IMR-90 (cell line): ENCODE measurements at regions not wholly inside any gene's neighbourhood (a gene's known extent, or its start where the extent isn't known, plus 50 kb on each side); places are given as distances from the start of the nearest gene placed in this dataset.

Source experiments
- ATAC-seq: fragments of 200-7000 bp; cut with Tn5 transposase; 2 replicates; pipeline ENCODE4 v1.9.1; 2020; ENCODE audit warnings: low read depth, mild to moderate bottlenecking, moderate library complexity
- BruUV-seq: library from RNA; stranded (reverse); fragments of 400-500 nt; replicated peaks from 2 replicates; lab custom pipeline; 2021; lab: Mats Ljungman, UMichigan
- CTCF ChIA-PET: fragments of 300-600 bp; formaldehyde crosslinking; extraction: SDS; loops from one replicate; lab custom pipeline; 2021; ENCODE audit warnings: antibody characterized with exemption; lab: Yijun Ruan, JAX
- POLR2A ChIA-PET: fragments of 300-600 bp; sonication (Branson Sonifier 250); formaldehyde crosslinking; loops from one replicate; lab custom pipeline; 2022; ENCODE audit warnings: antibody characterized with exemption; ENCODE audit not compliant: unreplicated experiment; lab: Charles Lee
- DNase-seq: peaks from one replicate; pipeline ENCODE4 v3.0.0; 2013
- H2AFZ ChIP-seq: replicated peaks from 2 replicates; pipeline ENCODE3; 2013; ENCODE audit warnings: low read length, mild to moderate bottlenecking; ENCODE audit not compliant: poor library complexity
- H2AK5ac ChIP-seq: 2 replicates; pipeline ENCODE4 v1.6.1; 2013; ENCODE audit warnings: low read depth, low read length, inconsistent platforms
- H2AK9ac ChIP-seq: replicated peaks from 2 replicates; pipeline ENCODE3; 2013; ENCODE audit warnings: mild to moderate bottlenecking, low read depth, low read length, moderate library complexity; ENCODE audit not compliant: poor library complexity
- H2BK120ac ChIP-seq: 2 replicates; pipeline ENCODE4 v1.6.1; 2013; ENCODE audit warnings: low read depth, low read length, inconsistent platforms
- H2BK15ac ChIP-seq: 3 replicates; pipeline ENCODE4 v1.6.1; 2013; ENCODE audit warnings: low read depth, low read length, inconsistent platforms
- H2BK20ac ChIP-seq: 2 replicates; pipeline ENCODE4 v1.6.1; 2013; ENCODE audit warnings: low read depth, mild to moderate bottlenecking, inconsistent platforms, low read length, moderate library complexity
- H2BK5ac ChIP-seq: 2 replicates; pipeline ENCODE4 v1.6.1; 2013; ENCODE audit warnings: mild to moderate bottlenecking, low read depth, low read length, inconsistent platforms; ENCODE audit not compliant: poor library complexity, severe bottlenecking
- H3K14ac ChIP-seq: replicated peaks from 2 replicates; pipeline ENCODE4 v1.6.1; 2013; ENCODE audit warnings: low read depth, low read length, inconsistent platforms
- H3K18ac ChIP-seq: 2 replicates; pipeline ENCODE4 v1.6.1; 2013; ENCODE audit warnings: low read depth, low read length, control low read depth
- H3K23ac ChIP-seq: 2 replicates; pipeline ENCODE4 v1.6.1; 2013; ENCODE audit warnings: low read depth, low read length, inconsistent platforms
- H3K27ac ChIP-seq: 2 replicates; pipeline ENCODE4 v1.5.1; 2013; ENCODE audit warnings: mild to moderate bottlenecking, control low read depth, low read length; ENCODE audit not compliant: insufficient read depth
- H3K27me3 ChIP-seq: 2 replicates; pipeline ENCODE4 v1.6.1; 2013; ENCODE audit warnings: low read length; ENCODE audit not compliant: control insufficient read depth, insufficient read depth
- H3K36me3 ChIP-seq: 2 replicates; pipeline ENCODE4 v1.6.1; 2013; ENCODE audit warnings: low read length, mixed read lengths; ENCODE audit not compliant: control insufficient read depth, insufficient read depth
- H3K4ac ChIP-seq: 2 replicates; pipeline ENCODE4 v1.6.1; 2013; ENCODE audit warnings: low read depth, low read length, inconsistent platforms
- H3K4me1 ChIP-seq: 2 replicates; pipeline ENCODE4 v1.6.1; 2013; ENCODE audit warnings: low read length, mixed read lengths; ENCODE audit not compliant: control insufficient read depth, insufficient read depth
- H3K4me2 ChIP-seq: 2 replicates; pipeline ENCODE4 v1.6.1; 2013; ENCODE audit warnings: low read depth, mild to moderate bottlenecking, control low read depth, low read length, moderate library complexity
- H3K4me3 ChIP-seq: 2 replicates; pipeline ENCODE4 v1.5.1; 2013; ENCODE audit warnings: low read depth, mild to moderate bottlenecking, control low read depth, low read length, moderate library complexity; ENCODE audit not compliant: insufficient read depth
- H3K56ac ChIP-seq: 2 replicates; pipeline ENCODE4 v1.6.1; 2013; ENCODE audit warnings: low read length, inconsistent platforms; ENCODE audit not compliant: insufficient read depth; ENCODE audit errors: extremely low read depth
- H3K79me1 ChIP-seq, 2 experiments: 2 replicates each; pipeline ENCODE4 v1.6.1; 2013; ENCODE audit warnings: low read length in 2 of 2, inconsistent platforms in 1 of 2, low read depth in 1 of 2
- H3K9ac ChIP-seq: 2 replicates; pipeline ENCODE4 v1.6.1; 2013; ENCODE audit warnings: low read depth, low read length, control low read depth
- H3K9me1 ChIP-seq: 2 replicates; pipeline ENCODE4 v1.6.1; 2013; ENCODE audit warnings: low read length, inconsistent platforms; ENCODE audit not compliant: insufficient read depth
- H3K9me3 ChIP-seq: 2 replicates; pipeline ENCODE4 v1.6.1; 2013; ENCODE audit warnings: low read length; ENCODE audit not compliant: control insufficient read depth, insufficient read depth
- H4K20me1 ChIP-seq: 2 replicates; pipeline ENCODE4 v1.6.1; 2013; ENCODE audit warnings: low read length, inconsistent platforms; ENCODE audit not compliant: insufficient read depth
- H4K5ac ChIP-seq: 2 replicates; pipeline ENCODE4 v1.6.1; 2013; ENCODE audit warnings: mild to moderate bottlenecking, low read depth, low read length, control low read depth
- H4K8ac ChIP-seq, 2 experiments: 2 replicates each; pipeline ENCODE4 v1.6.1; 2013; ENCODE audit warnings: low read depth in 2 of 2, low read length in 2 of 2, control low read depth in 1 of 2, inconsistent platforms in 1 of 2
- H4K91ac ChIP-seq: 2 replicates; pipeline ENCODE4 v1.6.1; 2013; ENCODE audit warnings: low read depth, low read length, inconsistent platforms; ENCODE audit not compliant: insufficient read depth
- CEBPB ChIP-seq: IDR thresholded peaks from 2 replicates; pipeline ENCODE4 v1.6.1; 2012; ENCODE audit warnings: low read depth, low read length, improper control_type of control experiment
- CHD1 ChIP-seq: IDR thresholded peaks from 2 replicates; pipeline ENCODE4 v1.6.1; 2012; ENCODE audit warnings: low read depth, low read length, improper control_type of control experiment
- CTCF ChIP-seq: conservative IDR thresholded peaks from 2 replicates; pipeline ENCODE4 v1.5.1; 2012; ENCODE audit warnings: mild to moderate bottlenecking, low read depth, low read length, improper control_type of control experiment
- ELK1 ChIP-seq: fragments of 150-350 bp; IDR thresholded peaks from 2 replicates; pipeline ENCODE4 v1.6.1; 2016; ENCODE audit warnings: low read depth, mild to moderate bottlenecking, low read length, moderate library complexity, borderline replicate concordance
- FOS ChIP-seq: fragments of 150-350 bp; IDR thresholded peaks from 2 replicates; pipeline ENCODE4 v1.6.1; 2016; ENCODE audit warnings: low read depth, low read length
- MAFK ChIP-seq: IDR thresholded peaks from 2 replicates; pipeline ENCODE4 v1.6.1; 2012; ENCODE audit warnings: low read depth, low read length, improper control_type of control experiment
- MAZ ChIP-seq: IDR thresholded peaks from 2 replicates; pipeline ENCODE4 v1.6.1; 2012; ENCODE audit warnings: low read depth, mild to moderate bottlenecking, low read length, improper control_type of control experiment, moderate library complexity, borderline replicate concordance
- MXI1 ChIP-seq: IDR thresholded peaks from 2 replicates; pipeline ENCODE4 v1.6.1; 2012; ENCODE audit warnings: low read depth, mild to moderate bottlenecking, low read length, moderate library complexity, borderline replicate concordance
- NFE2L2 ChIP-seq: fragments of 150-350 bp; IDR thresholded peaks from 2 replicates; pipeline ENCODE4 v1.6.1; 2016; ENCODE audit warnings: low read depth, mild to moderate bottlenecking, low read length
- POLR2A ChIP-seq: IDR thresholded peaks from 2 replicates; pipeline ENCODE4 v1.6.1; 2012; ENCODE audit warnings: mild to moderate bottlenecking, low read depth, low read length
- RCOR1 ChIP-seq: IDR thresholded peaks from 2 replicates; pipeline ENCODE4 v1.6.1; 2012; ENCODE audit warnings: mild to moderate bottlenecking, low read length, improper control_type of control experiment; ENCODE audit not compliant: insufficient replicate concordance
- RFX5 ChIP-seq: IDR thresholded peaks from 2 replicates; pipeline ENCODE4 v1.8.0; 2012; ENCODE audit warnings: low read depth, mild to moderate bottlenecking, low read length, moderate library complexity
- SMC3 ChIP-seq: fragments of 150-350 bp; IDR thresholded peaks from 2 replicates; pipeline ENCODE4 v1.6.1; 2016; ENCODE audit warnings: low read depth, mild to moderate bottlenecking, antibody characterized with exemption, low read length, moderate library complexity
- whole genome bisulfite sequencing, 2 experiments: methylation state at CpG; one replicate each; pipeline versions ENCODE4 v1.1.5 to v1.1.7; 2013; ENCODE audit warnings: missing lambda C conversion rate in 2 of 2; ENCODE audit not compliant: insufficient read length in 1 of 2; ENCODE audit errors: extremely low coverage in 2 of 2; 5-methylcytosine and 5-hydroxymethylcytosine counted together
- dilution Hi-C: fragments of 300-500 bp; cut with HindIII; formaldehyde crosslinking; loops from one replicate; pipeline ENCODE4 v1.14.3; 2018; ENCODE audit warnings: low sequenced_read_pairs; ENCODE audit not compliant: unreplicated experiment
- in situ Hi-C: fragments of 300-500 bp; cut with MboI; formaldehyde crosslinking; loops from 3 replicates; pipeline ENCODE4 v1.14.3; 2019; ENCODE audit warnings: low sequenced_read_pairs, inconsistent platforms, mixed read lengths
- intact Hi-C: fragments of 100-400 bp; cut with micrococcal nuclease; formaldehyde crosslinking; loops from 2 replicates; pipeline ENCODE4 v1.10.0; 2022

GRCh38 chr11:111157571-111157970 lies 88.0 kb upstream of the POU2AF2 start:
- in situ Hi-C loops = no loop called here
- CTCF ChIA-PET = interaction anchor here (0.6 kb wide), 1 partner anchor 24 kb away, joined by 3 read pairs; no protein-coding TSS in a partner anchor

More at GRCh38 chr11:111157571-111157970, 88.0 kb upstream of the POU2AF2 start:
- Histone ChIP-seq H3K4me3 (no peak overlapping the region), H3K79me1 (no peaks in the 10 kb centered on the region), H2BK5ac (no peak overlapping the region), H3K23ac (no peak overlapping the region), H4K5ac (no peak overlapping the region), H3K4ac (no peak overlapping the region), H3K9ac (no peak overlapping the region), H4K91ac (no peak overlapping the region), H3K9me3 (no peaks in the 10 kb centered on the region), H2BK20ac (no peak overlapping the region), H4K8ac (no peak overlapping the region), H2AK5ac (no peak overlapping the region), H3K9me1 (no peaks in the 10 kb centered on the region), H3K27me3 (no peaks in the 10 kb centered on the region), H2BK15ac (no peak overlapping the region), H3K18ac (no peak overlapping the region), H3K4me2 (no peak overlapping the region), H2BK120ac (no peak overlapping the region), H3K36me3 (no peaks in the 10 kb centered on the region), H3K56ac (no peak overlapping the region), H3K4me1 (no peaks in the 10 kb centered on the region), H3K27ac (no peak overlapping the region), H2AFZ (no peak overlapping the region), H2AK9ac (no peak overlapping the region), H4K20me1 (no peaks in the 10 kb centered on the region), H3K14ac (no peak overlapping the region)
- DNase-seq (no peak), ATAC-seq (no peak)
- dilution Hi-C loops (no loop called here), intact Hi-C loops (no loop called here)
- TF ChIP-seq NFE2L2 (no peak), SMC3 (no peak), CHD1 (no peak), RCOR1 (no peak), MXI1 (no peak), MAFK (no peak), POLR2A (no peak), FOS (no peak), ELK1 (no peak), RFX5 (no peak), CEBPB (no peak), CTCF (no peak), MAZ (no peak)
- no TSS peak for BruUV-seq
- 97% methylated on average over 5 of the region's 11 CpGs; no CpG with 5 or more reads in 1 of the 2 experiments for WGBS, 2 experiments
- POLR2A ChIA-PET = no interaction called here
